HFFc6 (cell line): ENCODE measurements at regions not wholly inside any gene's neighbourhood (a gene's known extent, or its start where the extent isn't known, plus 50 kb on each side); places are given as distances from the start of the nearest gene placed in this dataset.

Experiments used
- DNase-seq: peaks from one replicate; pipeline ENCODE4 v3.0.0-alpha.2; 2018
- H3K27ac Mint-ChIP-seq: 2 replicates; pipeline ENCODE4 v1.8.0; 2020; ENCODE audit warnings: mild to moderate bottlenecking, mixed read lengths
- H3K27me3 Mint-ChIP-seq: 2 replicates; pipeline ENCODE4 v1.8.0; 2021; ENCODE audit warnings: mild to moderate bottlenecking, moderate library complexity, mixed read lengths; ENCODE audit not compliant: insufficient read depth
- H3K36me3 Mint-ChIP-seq: 2 replicates; pipeline ENCODE4 v1.8.0; 2021; ENCODE audit warnings: low read depth, mixed read lengths
- H3K4me1 Mint-ChIP-seq: 2 replicates; pipeline ENCODE4 v1.8.0; 2020; ENCODE audit warnings: low read depth, mixed read lengths
- H3K4me3 Mint-ChIP-seq: 2 replicates; pipeline ENCODE4 v1.8.0; 2020; ENCODE audit warnings: mild to moderate bottlenecking, moderate library complexity, mixed read lengths
- H3K9me3 Mint-ChIP-seq: 2 replicates; pipeline ENCODE4 v1.8.0; 2020; ENCODE audit warnings: mild to moderate bottlenecking, mixed read lengths
- CTCF ChIP-seq: fragments of 200-600 bp; sonication (generic); IDR thresholded peaks from 2 replicates; pipeline ENCODE4 v1.5.0; 2021; ENCODE audit warnings: antibody characterized with exemption, mild to moderate bottlenecking

GRCh38 chr3:22714749-22715148 is 488.4 kb upstream of the UBE2E2 start:
- Mint-ChIP-seq H3K4me1 (no peaks in the 10 kb centered on the region), H3K36me3 (0 out of 2 replicates have a peak, but pooled peaks cover 3% of the 10 kb centered on the region), H3K27me3 (no peaks in the 10 kb centered on the region; the same call in 1 of the 2 replicates), H3K4me3 (no peak overlapping the region), H3K9me3 (peaks cover 39% of the 10 kb centered on the region), H3K27ac (no peak overlapping the region)
- no peak for DNase-seq
- TF ChIP-seq CTCF = no peak

GRCh38 chr3:22720596-22720995 is 482.5 kb upstream of the UBE2E2 start:
- no peak for DNase-seq
- no peaks in the 10 kb centered on the region for H3K27me3 Mint-ChIP-seq
- H3K9me3 Mint-ChIP-seq = peaks cover 34% of the 10 kb centered on the region
- H3K4me1 Mint-ChIP-seq = no peaks in the 10 kb centered on the region
- H3K27ac Mint-ChIP-seq = no peak overlapping the region
- no peaks in the 10 kb centered on the region for H3K36me3 Mint-ChIP-seq
- no peak for TF ChIP-seq CTCF
- no peak overlapping the region for H3K4me3 Mint-ChIP-seq

- Mint-ChIP-seq H3K4me3 (no peak overlapping the region), H3K27me3 (no peaks in the 10 kb centered on the region), H3K9me3 (peaks cover 27% of the 10 kb centered on the region), H3K36me3 (no peaks in the 10 kb centered on the region), H3K27ac (no peak overlapping the region), H3K4me1 (no peaks in the 10 kb centered on the region)
- no peak for DNase-seq
- no peak for TF ChIP-seq CTCF
Observed at GRCh38 chr3:22724420-22724819, 478.7 kb upstream of the UBE2E2 start.

- TF ChIP-seq CTCF = no peak
- no peak overlapping the region for H3K27ac Mint-ChIP-seq
Observed at GRCh38 chr3:22728406-22728805, 474.7 kb upstream of the UBE2E2 start.

GRCh38 chr3:22729212-22729611 is 473.9 kb upstream of the UBE2E2 start:
- Mint-ChIP-seq H3K36me3 (no peaks in the 10 kb centered on the region), H3K9me3 (peaks cover 36% of the 10 kb centered on the region), H3K4me3 (no peak overlapping the region), H3K4me1 (no peaks in the 10 kb centered on the region), H3K27me3 (no peaks in the 10 kb centered on the region), H3K27ac (no peak overlapping the region)
- no peak for TF ChIP-seq CTCF
- no peak for DNase-seq

More at GRCh38 chr3:22728406-22728805, 474.7 kb upstream of the UBE2E2 start:
- Mint-ChIP-seq H3K36me3 (no peaks in the 10 kb centered on the region), H3K9me3 (peaks cover 39% of the 10 kb centered on the region), H3K4me3 (no peak overlapping the region), H3K4me1 (no peaks in the 10 kb centered on the region), H3K27me3 (no peaks in the 10 kb centered on the region)
- DNase-seq = no peak

- Mint-ChIP-seq H3K4me1 (no peaks in the 10 kb centered on the region), H3K27me3 (no peaks in the 10 kb centered on the region), H3K9me3 (peaks cover 42% of the 10 kb centered on the region), H3K4me3 (no peak overlapping the region), H3K27ac (no peak overlapping the region), H3K36me3 (no peaks in the 10 kb centered on the region)
- TF ChIP-seq CTCF = 0 out of 2 replicates have a peak, but pooled peaks have one; percentile 13
- no peak for DNase-seq
Observed at GRCh38 chr3:22729981-22730380, 473.1 kb upstream of the UBE2E2 start.
